HepG2 (cell line): ENCODE measurements at regions not wholly inside any gene's neighbourhood (a gene's known extent, or its start where the extent isn't known, plus 50 kb on each side); places are given as distances from the start of the nearest gene placed in this dataset.

Experiments
- ATAC-seq: fragments of 200-7000 bp; cut with Tn5 transposase; 3 replicates; pipeline ENCODE4 v1.9.1; 2020; ENCODE audit warnings: mild to moderate bottlenecking, moderate library complexity
- BruUV-seq: library from RNA; stranded (reverse); fragments of 400-500 nt; replicated peaks from 2 replicates; lab custom pipeline; 2021; lab: Mats Ljungman, UMichigan
- CTCF ChIA-PET: fragments of 300-600 bp; formaldehyde crosslinking; extraction: SDS; loops from one replicate; lab custom pipeline; 2021; ENCODE audit warnings: low total read pairs, inconsistent platforms, low intra/inter-chr PET ratio; lab: Yijun Ruan, JAX
- POLR2A ChIA-PET: fragments of 350-600 bp; sonication (Branson Sonifier 250); formaldehyde crosslinking; loops from one replicate; lab custom pipeline; 2020; ENCODE audit warnings: antibody characterized with exemption, inconsistent platforms; lab: Yijun Ruan, JAX
- DNase-seq: peaks from one replicate; pipeline ENCODE4 v3.0.0-alpha.2; 2015; ENCODE audit warnings: low spot score
- FAIRE-seq: peaks from 3 replicates; lab custom pipeline; 2011; peaks lifted over from hg19 to GRCh38; lab: Jason Lieb, UNC
- H2AFZ ChIP-seq: one replicate; pipeline ENCODE4 v1.6.1; 2011; ENCODE audit warnings: low read length, inconsistent platforms
- H3K27ac ChIP-seq: fragments of 300-600 bp; 3 replicates; pipeline ENCODE4 v1.8.0; 2011; ENCODE audit warnings: mixed run types, mild to moderate bottlenecking, mixed read lengths, low read length, inconsistent platforms; ENCODE audit not compliant: insufficient read depth; ENCODE audit errors: extremely low read length
- H3K27me3 ChIP-seq, 2 experiments: fragments of 200-600 bp in 1 of 2; 2 replicates in 1 of 2; 3 replicates in 1 of 2; pipeline versions ENCODE4 v1.6.0 to v1.8.0; 2011; ENCODE audit warnings: low read length in 2 of 2, mild to moderate bottlenecking in 2 of 2, moderate library complexity in 2 of 2, inconsistent platforms in 1 of 2; ENCODE audit not compliant: insufficient read depth in 2 of 2, control insufficient read depth in 1 of 2
- H3K36me3 ChIP-seq, 2 experiments: fragments of 200-600 bp in 1 of 2; replicated peaks in 1 of 2; 2 replicates in 1 of 2; 3 replicates in 1 of 2; pipeline versions ENCODE4 v1.5.1 to v1.8.0; 2011; ENCODE audit warnings: low read length in 2 of 2, inconsistent platforms in 1 of 2; ENCODE audit not compliant: insufficient read depth in 2 of 2, control insufficient read depth in 1 of 2
- H3K4me1 ChIP-seq: 2 replicates; pipeline ENCODE4 v1.5.1; 2012; ENCODE audit warnings: low read length, inconsistent platforms; ENCODE audit not compliant: insufficient read depth
- H3K4me2 ChIP-seq: 2 replicates; pipeline ENCODE4 v1.6.0; 2011; ENCODE audit warnings: low read depth, low read length, inconsistent platforms
- H3K4me3 ChIP-seq, 3 experiments: fragments of 200-600 bp in 1 of 3; sonication (generic), shearing (Covaris generic) in 1 of 3; replicated peaks in 1 of 3; 2 replicates each; pipeline ENCODE4 v1.5.1; 2011 to 2016; ENCODE audit warnings: low read length in 3 of 3, inconsistent platforms in 2 of 3, low read depth in 2 of 3, mild to moderate bottlenecking in 2 of 3, control low read depth in 1 of 3, mixed read lengths in 1 of 3; ENCODE audit not compliant: insufficient read depth in 1 of 3
- H3K79me2 ChIP-seq: one replicate; pipeline ENCODE4 v1.6.1; 2011; ENCODE audit warnings: low read length, inconsistent platforms; ENCODE audit not compliant: insufficient read depth
- H3K9ac ChIP-seq: 2 replicates; pipeline ENCODE4 v1.6.0; 2011; ENCODE audit warnings: mild to moderate bottlenecking, low read depth, low read length, inconsistent platforms; ENCODE audit not compliant: insufficient read depth
- H3K9me3 ChIP-seq: 2 replicates; pipeline ENCODE4 v1.5.1; 2012; ENCODE audit warnings: mild to moderate bottlenecking, low read length
- H4K20me1 ChIP-seq: 2 replicates; pipeline ENCODE4 v1.6.0; 2011; ENCODE audit warnings: inconsistent platforms, mild to moderate bottlenecking, low read length, moderate library complexity; ENCODE audit not compliant: insufficient read depth
- ADNP ChIP-seq: sonication (generic); formaldehyde crosslinking; IDR thresholded peaks from 2 replicates; pipeline ENCODE4 v1.4.0; 2020; ENCODE audit warnings: missing genetic modification reagents
- ATF4 ChIP-seq, 2 experiments: fragments of 450-650 bp in 1 of 2; sonication (generic) in 1 of 2; formaldehyde crosslinking; IDR thresholded peaks; 2 replicates each; pipeline versions ENCODE4 v1.5.0 to v1.8.0; 2020 to 2022; ENCODE audit warnings: mild to moderate bottlenecking in 1 of 2, missing genetic modification reagents in 1 of 2
- DMAP1 ChIP-seq: IDR thresholded peaks from 2 replicates; pipeline ENCODE4 v1.6.1; 2016
- DR1 ChIP-seq: sonication (generic); formaldehyde crosslinking; IDR thresholded peaks from 2 replicates; pipeline ENCODE4 v1.8.0; 2021; ENCODE audit warnings: mild to moderate bottlenecking, missing genetic modification reagents, inconsistent platforms
- GABPB1 ChIP-seq: IDR thresholded peaks from 2 replicates; pipeline ENCODE4 v1.6.1; 2016; ENCODE audit warnings: mild to moderate bottlenecking, missing genetic modification reagents, moderate library complexity, missing compliant biosample characterization
- NR3C1 ChIP-seq: sonication (generic); formaldehyde crosslinking; IDR thresholded peaks from 2 replicates; pipeline ENCODE4 v1.4.0; 2020; ENCODE audit warnings: missing genetic modification reagents
- PAX8 ChIP-seq: sonication (generic); formaldehyde crosslinking; IDR thresholded peaks from 2 replicates; pipeline ENCODE4 v1.8.0; 2022; ENCODE audit warnings: mild to moderate bottlenecking, missing genetic modification reagents, borderline replicate concordance
- RBAK ChIP-seq: sonication (generic); formaldehyde crosslinking; IDR thresholded peaks from 2 replicates; pipeline ENCODE4 v1.5.1; 2020; ENCODE audit warnings: mild to moderate bottlenecking, missing genetic modification reagents
- SCMH1 ChIP-seq: sonication (generic); formaldehyde crosslinking; IDR thresholded peaks from 2 replicates; pipeline ENCODE4 v1.9.0; 2021; ENCODE audit warnings: missing genetic modification reagents, mild to moderate bottlenecking, borderline replicate concordance
- SMARCC2 ChIP-seq: fragments of 450-650 bp; IDR thresholded peaks from 2 replicates; pipeline ENCODE4 v1.6.1; 2017; ENCODE audit warnings: antibody characterized with exemption, mild to moderate bottlenecking
- SUZ12 ChIP-seq: fragments of 150-350 bp; IDR thresholded peaks from 2 replicates; pipeline ENCODE4 v1.6.1; 2014; ENCODE audit warnings: low read depth, low read length
- ZNF44 ChIP-seq: sonication (generic); formaldehyde crosslinking; IDR thresholded peaks from 2 replicates; pipeline ENCODE4 v1.5.1; 2020; ENCODE audit warnings: mild to moderate bottlenecking, missing genetic modification reagents
- ZNF746 ChIP-seq: sonication (generic); formaldehyde crosslinking; IDR thresholded peaks from 2 replicates; pipeline ENCODE4 v1.8.0; 2022; ENCODE audit warnings: mild to moderate bottlenecking, missing genetic modification reagents
- WGBS: methylation state at CpG from one replicate; pipeline ENCODE4 v1.1.6; 2017; ENCODE audit warnings: low lambda C conversion rate; 5-methylcytosine and 5-hydroxymethylcytosine counted together
- in situ Hi-C: cut with HindIII; loops from 2 replicates; pipeline ENCODE4 v1.10.0; 2017; ENCODE audit warnings: low pct_unique_long_range_greater_than_20kb; ENCODE audit not compliant: extremely low pct_ligation_motif_present
- intact Hi-C: fragments of 100-400 bp; cut with micrococcal nuclease; formaldehyde crosslinking; loops from one replicate; pipeline ENCODE4 v1.10.0; 2022; ENCODE audit not compliant: unreplicated experiment

- TF ChIP-seq ADNP (CRISPR knock-in tag): no peak
- TF ChIP-seq SMARCC2: no peak
- TF ChIP-seq GABPB1: no peak
- no peak for TF ChIP-seq DMAP1 (CRISPR knock-in tag)
- no peak for TF ChIP-seq NR3C1
- TF ChIP-seq SCMH1 (CRISPR knock-in tag): no peak
- no peak for TF ChIP-seq DR1
- no peak for TF ChIP-seq ZNF746 (CRISPR knock-in tag)
- no peak for TF ChIP-seq RBAK (CRISPR knock-in tag)
- TF ChIP-seq ATF4 (CRISPR knock-in tag; IDR thresholded peaks at IDR 0.05): no peak
- no peak for TF ChIP-seq ZNF44 (CRISPR knock-in tag)
- TF ChIP-seq PAX8: no peak
Measured at GRCh38 chr9:89246840-89247239, 64.2 kb upstream of the CKS2 start (continued).

GRCh38 chr9:89247431-89248353 lies 63.3 kb upstream of the CKS2 start:
- intact Hi-C loops (no loop called here), in situ Hi-C loops (no loop called here)
- no peak overlapping the region for H3K4me3 ChIP-seq
- no TSS peak for BruUV-seq
- H3K9me3 ChIP-seq: no peaks in the 10 kb centered on the region
- no peaks in the 10 kb centered on the region for H3K79me2 ChIP-seq
- FAIRE-seq: no peak
- ATAC-seq: no peak
- H3K36me3 ChIP-seq: no peaks in the 10 kb centered on the region
- CTCF ChIA-PET: no interaction called here
- WGBS: 37% methylated on average over 4 of the region's 4 CpGs
- POLR2A ChIA-PET: no interaction called here
- TF ChIP-seq SUZ12: no peak
- no peaks in the 10 kb centered on the region for H3K4me1 ChIP-seq
- H3K4me2 ChIP-seq: no peak overlapping the region
- H3K27ac ChIP-seq: no peak overlapping the region
- no peak for DNase-seq
- no peak overlapping the region for H2AFZ ChIP-seq
- no peaks in the 10 kb centered on the region for H4K20me1 ChIP-seq
- H3K9ac ChIP-seq: no peak overlapping the region
- H3K27me3 ChIP-seq: no peaks in the 10 kb centered on the region
